ENCODE measurements at regions not wholly inside any gene's neighbourhood (a gene's known extent, or its start where the extent isn't known, plus 50 kb on each side); places are given as distances from the start of the nearest gene placed in this dataset.

GRCh38 chr12:25866586-25867378 lies 91.7 kb upstream of the RASSF8 start:
- no peaks in the 10 kb centered on the region for H3K79me2 ChIP-seq (ENCODE audit: insufficient read depth, low read length)
- Mint-ChIP-seq H3K4me1 (ENCODE audit: low read depth, unreplicated experiment) (no peaks in the 10 kb centered on the region), H3K27me3 (ENCODE audit: low read depth, unreplicated experiment) (no peaks in the 10 kb centered on the region), H3K4me3 (ENCODE audit: unreplicated experiment) (no peak overlapping the region), H3K9me3 (ENCODE audit: unreplicated experiment) (no peaks in the 10 kb centered on the region), H3K27ac (ENCODE audit: unreplicated experiment) (no peak overlapping the region), H3K36me3 (ENCODE audit: low read depth, unreplicated experiment) (no peaks in the 10 kb centered on the region)
- H3K9me3 ChIP-seq (ENCODE audit: insufficient read depth, low read depth, low read length), result no peaks in the 10 kb centered on the region
- H3K27me3 ChIP-seq (ENCODE audit: insufficient read depth, low read length), result no peaks in the 10 kb centered on the region
- DNase-seq (ENCODE audit: low read depth), result no peak
- no peaks in the 10 kb centered on the region for H4K20me1 ChIP-seq (ENCODE audit: insufficient read depth, low read length)
- no peak overlapping the region for H3K9ac ChIP-seq (ENCODE audit: low read length)
- no peak for FAIRE-seq
- no peak overlapping the region for H2AFZ ChIP-seq (ENCODE audit: low read depth, low read length)
- no peaks in the 10 kb centered on the region for H3K36me3 ChIP-seq (ENCODE audit: insufficient read depth, low read length)
- H3K4me1 ChIP-seq (ENCODE audit: insufficient read depth, low read length), result no peaks in the 10 kb centered on the region
- H3K4me3 ChIP-seq (ENCODE audit: insufficient read depth, low read depth, low read length), result no peak overlapping the region
- H3K4me2 ChIP-seq (ENCODE audit: low read length), result no peak overlapping the region
- H3K27ac ChIP-seq (ENCODE audit: low read depth, low read length), result no peak overlapping the region
- no peak for TF ChIP-seq EZH2 (IDR thresholded peaks at IDR 0.05; ENCODE audit: insufficient read depth, low read length)
- TF ChIP-seq, protein P1, sequence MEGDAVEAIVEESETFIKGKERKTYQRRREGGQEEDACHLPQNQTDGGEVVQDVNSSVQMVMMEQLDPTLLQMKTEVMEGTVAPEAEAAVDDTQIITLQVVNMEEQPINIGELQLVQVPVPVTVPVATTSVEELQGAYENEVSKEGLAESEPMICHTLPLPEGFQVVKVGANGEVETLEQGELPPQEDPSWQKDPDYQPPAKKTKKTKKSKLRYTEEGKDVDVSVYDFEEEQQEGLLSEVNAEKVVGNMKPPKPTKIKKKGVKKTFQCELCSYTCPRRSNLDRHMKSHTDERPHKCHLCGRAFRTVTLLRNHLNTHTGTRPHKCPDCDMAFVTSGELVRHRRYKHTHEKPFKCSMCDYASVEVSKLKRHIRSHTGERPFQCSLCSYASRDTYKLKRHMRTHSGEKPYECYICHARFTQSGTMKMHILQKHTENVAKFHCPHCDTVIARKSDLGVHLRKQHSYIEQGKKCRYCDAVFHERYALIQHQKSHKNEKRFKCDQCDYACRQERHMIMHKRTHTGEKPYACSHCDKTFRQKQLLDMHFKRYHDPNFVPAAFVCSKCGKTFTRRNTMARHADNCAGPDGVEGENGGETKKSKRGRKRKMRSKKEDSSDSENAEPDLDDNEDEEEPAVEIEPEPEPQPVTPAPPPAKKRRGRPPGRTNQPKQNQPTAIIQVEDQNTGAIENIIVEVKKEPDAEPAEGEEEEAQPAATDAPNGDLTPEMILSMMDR (IDR thresholded peaks at IDR 0.05; ENCODE audit: insufficient read depth, low read depth, low read length), result no peak

DNA sequence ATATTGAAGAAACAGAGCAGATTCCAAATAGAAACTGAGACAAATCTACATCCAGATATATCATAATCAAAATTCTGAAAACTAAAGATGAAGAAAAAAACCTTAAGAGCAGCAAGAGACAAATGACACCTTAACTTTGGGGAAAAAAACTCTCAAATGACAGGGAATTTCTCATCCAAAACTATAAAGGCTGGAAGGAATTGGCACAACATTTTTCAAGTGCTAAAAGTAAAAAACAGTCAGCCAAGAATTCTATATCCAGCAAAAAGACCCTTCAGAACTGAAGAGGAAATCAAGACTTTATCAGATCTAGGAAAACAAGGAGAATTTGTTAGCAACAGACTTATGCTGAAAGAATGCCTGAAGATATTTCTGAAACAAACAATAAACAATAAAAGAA lies 90.3 kb upstream of the RASSF8 start:
- TF ChIP-seq EZH2 (IDR thresholded peaks at IDR 0.05; ENCODE audit: insufficient read depth, low read length), result no peak
- TF ChIP-seq, protein P1 (IDR thresholded peaks at IDR 0.05; ENCODE audit: insufficient read depth, low read depth, low read length), result no peak
- H3K27ac Mint-ChIP-seq (ENCODE audit: unreplicated experiment), result no peak overlapping the region
- Histone ChIP-seq H3K9ac (ENCODE audit: low read length) (no peak overlapping the region), H3K27ac (ENCODE audit: low read depth, low read length) (no peak overlapping the region), H3K4me2 (ENCODE audit: low read length) (no peak overlapping the region), H3K9me3 (ENCODE audit: insufficient read depth, low read depth, low read length) (no peaks in the 10 kb centered on the region), H3K4me3 (ENCODE audit: insufficient read depth, low read depth, low read length) (no peak overlapping the region), H3K27me3 (ENCODE audit: insufficient read depth, low read length) (no peaks in the 10 kb centered on the region), H3K79me2 (ENCODE audit: insufficient read depth, low read length) (no peaks in the 10 kb centered on the region), H3K36me3 (ENCODE audit: insufficient read depth, low read length) (no peaks in the 10 kb centered on the region), H3K4me1 (ENCODE audit: insufficient read depth, low read length) (no peaks in the 10 kb centered on the region), H2AFZ (ENCODE audit: low read depth, low read length) (no peak overlapping the region), H4K20me1 (ENCODE audit: insufficient read depth, low read length) (no peaks in the 10 kb centered on the region)
- no peaks in the 10 kb centered on the region for H3K9me3 Mint-ChIP-seq (ENCODE audit: unreplicated experiment)
- no peaks in the 10 kb centered on the region for H3K36me3 Mint-ChIP-seq (ENCODE audit: low read depth, unreplicated experiment)
- no peaks in the 10 kb centered on the region for H3K4me1 Mint-ChIP-seq (ENCODE audit: low read depth, unreplicated experiment)
- FAIRE-seq (no peak), DNase-seq (ENCODE audit: low read depth) (no peak)
- H3K4me3 Mint-ChIP-seq (ENCODE audit: unreplicated experiment), result no peak overlapping the region
- no peaks in the 10 kb centered on the region for H3K27me3 Mint-ChIP-seq (ENCODE audit: low read depth, unreplicated experiment)

DNA sequence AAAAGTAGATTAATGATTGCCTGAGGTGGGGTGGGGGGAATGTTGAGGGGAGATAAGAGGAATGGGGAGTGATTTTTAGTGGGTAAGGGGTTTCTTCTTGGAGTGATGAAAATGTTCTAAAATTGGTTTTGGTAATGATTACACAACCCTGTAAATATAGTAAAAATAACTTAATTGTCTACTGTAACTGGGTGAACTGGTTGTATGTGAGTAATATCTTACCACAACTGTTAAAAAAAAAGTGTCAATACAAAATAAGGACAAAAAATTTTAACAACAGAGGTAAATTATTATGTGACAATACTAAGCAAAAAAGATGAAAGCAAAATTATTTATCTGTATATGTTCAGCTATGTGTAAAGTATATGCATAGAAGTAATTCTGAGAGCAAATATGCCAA lies 86.3 kb upstream of the RASSF8 start:
- no peaks in the 10 kb centered on the region for H3K79me2 ChIP-seq (ENCODE audit: insufficient read depth, low read length)

More for the DNA sequence above, 86.3 kb upstream of the RASSF8 start:
- DNase-seq (ENCODE audit: low read depth) (no peak), FAIRE-seq (no peak)
- Histone ChIP-seq H3K4me2 (ENCODE audit: low read length) (no peak overlapping the region), H3K27ac (ENCODE audit: low read depth, low read length) (no peak overlapping the region), H2AFZ (ENCODE audit: low read depth, low read length) (no peak overlapping the region), H3K27me3 (ENCODE audit: insufficient read depth, low read length) (no peaks in the 10 kb centered on the region), H3K36me3 (ENCODE audit: insufficient read depth, low read length) (no peaks in the 10 kb centered on the region), H3K4me3 (ENCODE audit: insufficient read depth, low read depth, low read length) (no peak overlapping the region), H3K9ac (ENCODE audit: low read length) (no peak overlapping the region), H4K20me1 (ENCODE audit: insufficient read depth, low read length) (no peaks in the 10 kb centered on the region), H3K4me1 (ENCODE audit: insufficient read depth, low read length) (no peaks in the 10 kb centered on the region), H3K9me3 (ENCODE audit: insufficient read depth, low read depth, low read length) (no peaks in the 10 kb centered on the region)
- H3K4me1 Mint-ChIP-seq (ENCODE audit: low read depth, unreplicated experiment), result no peaks in the 10 kb centered on the region
- H3K27me3 Mint-ChIP-seq (ENCODE audit: low read depth, unreplicated experiment), result peaks cover 2% of the 10 kb centered on the region
- TF ChIP-seq, protein P1 (IDR thresholded peaks at IDR 0.05; ENCODE audit: insufficient read depth, low read depth, low read length), result no peak
- TF ChIP-seq EZH2 (IDR thresholded peaks at IDR 0.05; ENCODE audit: insufficient read depth, low read length), result no peak
- no peaks in the 10 kb centered on the region for H3K36me3 Mint-ChIP-seq (ENCODE audit: low read depth, unreplicated experiment)
- no peaks in the 10 kb centered on the region for H3K9me3 Mint-ChIP-seq (ENCODE audit: unreplicated experiment)
- H3K27ac Mint-ChIP-seq (ENCODE audit: unreplicated experiment), result no peak overlapping the region
- H3K4me3 Mint-ChIP-seq (ENCODE audit: unreplicated experiment), result no peak overlapping the region
